PC-9 (cell line): ENCODE measurements at regions not wholly inside any gene's neighbourhood (a gene's known extent, or its start where the extent isn't known, plus 50 kb on each side); places are given as distances from the start of the nearest gene placed in this dataset.

ENCODE experiments used
- CTCF ChIP-seq: fragments of 200-600 bp; sonication (generic); conservative IDR thresholded peaks from 2 replicates; pipeline ENCODE4 v1.6.1; 2017; ENCODE audit warnings: mixed run types, antibody characterized with exemption, mild to moderate bottlenecking, moderate library complexity
- EZH2 ChIP-seq: fragments of 200-600 bp; sonication (generic); IDR thresholded peaks from 2 replicates; pipeline ENCODE4 v1.8.0; 2017; ENCODE audit warnings: antibody characterized with exemption, low read depth

GRCh38 chr10:26372513-26373354, 65.4 kb upstream of the APBB1IP start:
- no peak for TF ChIP-seq CTCF
- no peak for TF ChIP-seq EZH2
